ENCODE measurements at regions not wholly inside any gene's neighbourhood (a gene's known extent, or its start where the extent isn't known, plus 50 kb on each side); places are given as distances from the start of the nearest gene placed in this dataset.

DNA sequence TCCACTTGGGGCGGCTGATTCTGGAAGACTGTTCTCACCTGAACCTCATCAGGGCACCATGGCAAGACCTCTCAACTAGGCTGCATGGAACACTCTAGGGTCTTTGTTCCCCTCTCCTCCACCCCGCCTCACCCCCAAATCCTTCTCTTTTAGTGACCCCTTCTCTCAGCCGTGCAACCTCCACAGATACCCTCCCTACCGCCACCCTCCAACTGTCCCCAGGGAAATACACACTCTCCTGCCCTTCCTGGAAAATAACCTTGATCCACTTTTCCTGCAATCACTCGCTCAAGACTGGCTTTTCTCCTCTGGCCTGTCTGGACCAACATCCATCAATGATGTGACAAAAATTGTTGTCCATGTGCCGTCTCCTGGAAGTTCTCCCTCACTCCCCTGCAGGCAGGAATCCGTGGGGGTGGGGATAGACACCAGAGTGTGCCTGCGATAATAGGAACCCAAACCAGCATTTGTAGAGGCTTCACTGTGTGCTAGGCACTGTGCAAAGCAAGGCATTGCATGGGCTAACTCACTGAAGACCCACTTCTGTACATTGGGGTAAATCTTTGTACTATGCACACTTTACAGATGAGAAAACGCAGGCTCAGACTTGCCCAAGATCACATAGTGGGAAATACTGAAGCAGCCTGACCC, 160.1 kb upstream of the UBE2E1 start:
- H3K27ac ChIP-seq (ENCODE audit: control insufficient read depth, insufficient read depth, low read length), result no peak overlapping the region

DNA sequence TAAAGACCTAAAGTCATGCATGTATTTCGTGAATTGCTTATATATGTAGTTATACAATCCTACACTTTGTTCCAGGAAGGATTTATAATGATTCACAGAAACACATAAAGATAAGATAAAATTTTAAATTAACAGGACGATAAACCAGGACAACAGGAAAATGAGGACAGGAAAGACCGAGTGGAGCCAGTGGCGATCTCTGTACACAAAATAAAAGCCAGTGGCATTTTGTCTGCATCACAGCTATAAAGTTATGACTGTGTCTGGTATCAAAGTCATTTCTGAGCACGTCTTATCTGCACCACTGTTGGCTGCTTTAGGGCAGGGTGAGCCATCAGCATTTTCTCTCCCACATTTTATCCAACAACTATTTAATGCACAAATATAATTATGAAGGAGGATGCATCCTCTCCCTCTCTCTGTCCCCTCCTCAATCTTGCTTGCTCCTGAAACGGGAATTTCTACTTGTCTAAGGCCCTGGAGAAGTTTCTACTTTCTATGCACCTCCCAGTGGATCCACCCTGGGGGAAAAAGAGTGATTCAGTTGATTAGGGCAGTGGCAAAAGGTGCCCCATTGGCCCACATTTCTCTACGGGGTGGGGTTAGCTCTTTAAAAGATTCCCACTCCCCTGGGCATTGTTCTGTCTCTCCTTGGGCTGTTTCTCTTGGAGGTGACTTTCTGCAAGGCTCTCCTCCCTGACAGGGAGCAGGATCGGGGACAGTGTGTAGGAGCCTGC, 159.4 kb upstream of the UBE2E1 start:
- peaks cover 39% of the 10 kb centered on the region for H3K4me1 ChIP-seq (ENCODE audit: control insufficient read depth, extremely low read depth, insufficient read depth, low read length)
- no peak for TF ChIP-seq EZH2 (IDR thresholded peaks at IDR 0.05; ENCODE audit: low read length)
- TF ChIP-seq, protein P1, sequence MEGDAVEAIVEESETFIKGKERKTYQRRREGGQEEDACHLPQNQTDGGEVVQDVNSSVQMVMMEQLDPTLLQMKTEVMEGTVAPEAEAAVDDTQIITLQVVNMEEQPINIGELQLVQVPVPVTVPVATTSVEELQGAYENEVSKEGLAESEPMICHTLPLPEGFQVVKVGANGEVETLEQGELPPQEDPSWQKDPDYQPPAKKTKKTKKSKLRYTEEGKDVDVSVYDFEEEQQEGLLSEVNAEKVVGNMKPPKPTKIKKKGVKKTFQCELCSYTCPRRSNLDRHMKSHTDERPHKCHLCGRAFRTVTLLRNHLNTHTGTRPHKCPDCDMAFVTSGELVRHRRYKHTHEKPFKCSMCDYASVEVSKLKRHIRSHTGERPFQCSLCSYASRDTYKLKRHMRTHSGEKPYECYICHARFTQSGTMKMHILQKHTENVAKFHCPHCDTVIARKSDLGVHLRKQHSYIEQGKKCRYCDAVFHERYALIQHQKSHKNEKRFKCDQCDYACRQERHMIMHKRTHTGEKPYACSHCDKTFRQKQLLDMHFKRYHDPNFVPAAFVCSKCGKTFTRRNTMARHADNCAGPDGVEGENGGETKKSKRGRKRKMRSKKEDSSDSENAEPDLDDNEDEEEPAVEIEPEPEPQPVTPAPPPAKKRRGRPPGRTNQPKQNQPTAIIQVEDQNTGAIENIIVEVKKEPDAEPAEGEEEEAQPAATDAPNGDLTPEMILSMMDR (optimal IDR thresholded peaks at IDR 0.05 in 1 of 3, IDR thresholded peaks at IDR 0.05 in 1 of 3, conservative IDR thresholded peaks at IDR 0.05 in 1 of 3; ENCODE audit: extremely low read depth in 1 of 3, insufficient read depth in 2 of 3, low read length in 3 of 3), result no peak
- no peaks in the 10 kb centered on the region for H3K27me3 ChIP-seq (ENCODE audit: control insufficient read depth, extremely low read depth, insufficient read depth, low read length)
- H3K4me3 ChIP-seq (ENCODE audit: control insufficient read depth in 2 of 3, extremely low read depth in 1 of 3, insufficient read depth in 2 of 3, low read depth in 1 of 3, low read length in 3 of 3), result no peak overlapping the region
- no peaks in the 10 kb centered on the region for H3K9me3 ChIP-seq (ENCODE audit: control insufficient read depth, low read depth, low read length)
- dilution Hi-C loops (cut with MboI; ENCODE audit: extremely low pct_ligation_motif_present, low sequenced_read_pairs), result no loop called here
- no peaks in the 10 kb centered on the region for H4K20me1 ChIP-seq (ENCODE audit: control insufficient read depth, extremely low read depth, insufficient read depth, low read length)
- H3K9me1 ChIP-seq (ENCODE audit: control insufficient read depth, extremely low read depth, insufficient read depth, low read length), result no peaks in the 10 kb centered on the region
- peak; percentile 32 for FAIRE-seq
- H3K36me3 ChIP-seq (ENCODE audit: control insufficient read depth in 2 of 2, extremely low read depth in 1 of 2, insufficient read depth in 2 of 2, low read length in 2 of 2), result no peaks in the 10 kb centered on the region
- H3K4me2 ChIP-seq (ENCODE audit: control insufficient read depth, extremely low read depth, insufficient read depth, low read depth, low read length), result peak overlapping the region; percentile 42
- H3K9ac ChIP-seq (ENCODE audit: control insufficient read depth, extremely low read depth, insufficient read depth, low read length), result no peak overlapping the region
- no peaks in the 10 kb centered on the region for H3K79me2 ChIP-seq (ENCODE audit: control insufficient read depth, insufficient read depth, low read length)
- peak overlapping the region; percentile 11 for H2AFZ ChIP-seq (ENCODE audit: control insufficient read depth, low read length)
- no peak for DNase-seq (ENCODE audit: low read depth, low spot score)
- no peak overlapping the region for H3K27ac ChIP-seq (ENCODE audit: control insufficient read depth, insufficient read depth, low read length)

More for the DNA sequence above, 160.1 kb upstream of the UBE2E1 start:
- Histone ChIP-seq H3K9me3 (ENCODE audit: control insufficient read depth, low read depth, low read length) (no peaks in the 10 kb centered on the region), H3K4me2 (ENCODE audit: control insufficient read depth, extremely low read depth, insufficient read depth, low read depth, low read length) (peak overlapping the region; percentile 42), H3K9ac (ENCODE audit: control insufficient read depth, extremely low read depth, insufficient read depth, low read length) (no peak overlapping the region), H4K20me1 (ENCODE audit: control insufficient read depth, extremely low read depth, insufficient read depth, low read length) (no peaks in the 10 kb centered on the region), H3K27me3 (ENCODE audit: control insufficient read depth, extremely low read depth, insufficient read depth, low read length) (no peaks in the 10 kb centered on the region), H3K79me2 (ENCODE audit: control insufficient read depth, insufficient read depth, low read length) (no peaks in the 10 kb centered on the region), H3K36me3 (ENCODE audit: control insufficient read depth in 2 of 2, extremely low read depth in 1 of 2, insufficient read depth in 2 of 2, low read length in 2 of 2) (no peaks in the 10 kb centered on the region), H3K9me1 (ENCODE audit: control insufficient read depth, extremely low read depth, insufficient read depth, low read length) (no peaks in the 10 kb centered on the region), H2AFZ (ENCODE audit: control insufficient read depth, low read length) (no peak overlapping the region), H3K4me1 (ENCODE audit: control insufficient read depth, extremely low read depth, insufficient read depth, low read length) (peaks cover 34% of the 10 kb centered on the region), H3K4me3 (ENCODE audit: control insufficient read depth in 2 of 3, extremely low read depth in 1 of 3, insufficient read depth in 2 of 3, low read depth in 1 of 3, low read length in 3 of 3) (no peak overlapping the region)
- TF ChIP-seq EZH2 (IDR thresholded peaks at IDR 0.05; ENCODE audit: low read length), result no peak
- TF ChIP-seq, protein P1 (optimal IDR thresholded peaks at IDR 0.05 in 1 of 3, IDR thresholded peaks at IDR 0.05 in 1 of 3, conservative IDR thresholded peaks at IDR 0.05 in 1 of 3; ENCODE audit: extremely low read depth in 1 of 3, insufficient read depth in 2 of 3, low read length in 3 of 3), result no peak
- FAIRE-seq (no peak), DNase-seq (ENCODE audit: low read depth, low spot score) (no peak)
- dilution Hi-C loops (cut with MboI; ENCODE audit: extremely low pct_ligation_motif_present, low sequenced_read_pairs), result no loop called here

All from keratinocyte (primary cell).